Kidney epithelial cell (primary cell): ENCODE measurements at regions not wholly inside any gene's neighbourhood (a gene's known extent, or its start where the extent isn't known, plus 50 kb on each side); places are given as distances from the start of the nearest gene placed in this dataset.

ENCODE experiments used
- DNase-seq: peaks from one replicate; pipeline ENCODE4 v3.0.0-alpha.2; 2010; ENCODE audit warnings: low read depth
- H3K27me3 ChIP-seq: 2 replicates; pipeline ENCODE4 v1.6.0; 2011; ENCODE audit warnings: low read length; ENCODE audit not compliant: control insufficient read depth, insufficient read depth
- H3K36me3 ChIP-seq: 2 replicates; pipeline ENCODE4 v1.5.1; 2011; ENCODE audit warnings: low read length; ENCODE audit not compliant: control insufficient read depth, insufficient read depth
- H3K4me3 ChIP-seq: 2 replicates; pipeline ENCODE4 v1.5.1; 2011; ENCODE audit warnings: low read depth, mild to moderate bottlenecking, control low read depth, low read length
- CTCF ChIP-seq: IDR thresholded peaks from 2 replicates; pipeline ENCODE4 v1.5.1; 2011; ENCODE audit warnings: mild to moderate bottlenecking, moderate library complexity, low read length, control low read depth, inconsistent platforms; ENCODE audit not compliant: insufficient read depth, poor library complexity, severe bottlenecking

DNA sequence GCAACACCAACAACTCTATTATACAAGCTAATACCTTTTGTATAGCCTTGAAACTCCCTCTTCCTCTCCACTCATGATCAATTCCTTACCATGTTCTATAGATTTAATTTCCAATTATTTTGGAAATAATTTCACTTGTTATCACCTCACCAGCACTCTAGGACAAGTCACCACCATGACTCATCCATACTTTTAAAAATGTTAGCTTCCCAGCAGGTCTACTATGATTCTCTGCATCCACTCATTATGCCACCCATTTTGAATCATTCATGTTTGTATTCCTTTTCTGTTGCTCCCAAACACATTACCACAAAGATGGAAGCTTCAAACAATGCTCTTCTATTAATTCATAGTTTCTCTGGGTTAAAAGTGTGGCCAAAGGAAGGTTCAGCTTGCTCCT, 469.6 kb downstream of the PDGFC start:
- no peak for DNase-seq
- no peak for TF ChIP-seq CTCF
- no peaks in the 10 kb centered on the region for H3K36me3 ChIP-seq
- no peak overlapping the region for H3K4me3 ChIP-seq
- no peaks in the 10 kb centered on the region for H3K27me3 ChIP-seq

- H3K36me3 ChIP-seq: no peaks in the 10 kb centered on the region
- no peaks in the 10 kb centered on the region for H3K27me3 ChIP-seq
- no peak overlapping the region for H3K4me3 ChIP-seq
- no peak for DNase-seq
- no peak for TF ChIP-seq CTCF
Observed at GRCh38 chr4:156499684-156500083, 471.9 kb downstream of the PDGFC start.

- no peaks in the 10 kb centered on the region for H3K27me3 ChIP-seq
- H3K4me3 ChIP-seq: no peak overlapping the region
- no peaks in the 10 kb centered on the region for H3K36me3 ChIP-seq
- TF ChIP-seq CTCF: no peak
- DNase-seq: no peak
Observed at GRCh38 chr4:156497486-156497885, 474.1 kb downstream of the PDGFC start.

DNA sequence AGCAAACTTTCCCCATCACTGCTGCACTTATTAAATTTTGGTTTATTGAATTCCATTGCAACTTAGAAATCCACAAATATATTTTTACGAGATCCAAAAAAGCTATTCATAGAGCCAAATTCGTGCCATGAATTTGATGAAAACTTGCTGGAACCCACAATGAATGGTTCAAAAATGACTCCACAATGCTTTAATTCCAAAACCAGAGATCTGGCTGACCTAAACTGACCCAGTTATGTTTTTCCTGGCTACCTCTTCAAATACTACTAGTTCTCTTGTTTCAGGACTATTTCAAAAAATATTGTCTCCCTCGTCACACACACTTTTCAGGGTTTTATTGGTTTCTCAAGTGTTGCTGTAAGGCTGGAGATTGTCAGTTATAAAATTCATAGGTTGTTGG, 474.8 kb downstream of the PDGFC start:
- no peak overlapping the region for H3K4me3 ChIP-seq
- H3K27me3 ChIP-seq: no peaks in the 10 kb centered on the region
- no peak for DNase-seq
- no peak for TF ChIP-seq CTCF
- no peaks in the 10 kb centered on the region for H3K36me3 ChIP-seq

DNA sequence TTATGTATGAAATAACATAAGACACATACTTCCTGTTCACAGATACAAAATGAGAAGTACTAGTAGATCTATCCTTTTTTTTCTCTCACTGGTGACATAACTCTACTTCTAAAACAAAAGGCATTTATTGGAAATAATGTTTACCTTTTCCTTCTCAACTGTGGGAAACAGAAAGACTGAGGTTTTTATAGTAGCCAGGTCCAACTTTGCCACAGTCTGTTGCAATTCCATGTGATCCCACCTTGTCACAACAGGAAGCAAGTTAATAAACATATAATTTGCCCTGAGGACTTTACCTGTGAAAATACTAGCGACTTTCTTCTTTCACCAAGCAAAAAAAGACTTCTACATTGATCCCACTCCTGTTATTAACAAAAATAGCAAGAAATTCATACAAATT, 475.8 kb downstream of the PDGFC start:
- H3K4me3 ChIP-seq: no peak overlapping the region
- H3K27me3 ChIP-seq: no peaks in the 10 kb centered on the region
- no peak for DNase-seq
- H3K36me3 ChIP-seq: no peaks in the 10 kb centered on the region
- TF ChIP-seq CTCF: no peak

DNA sequence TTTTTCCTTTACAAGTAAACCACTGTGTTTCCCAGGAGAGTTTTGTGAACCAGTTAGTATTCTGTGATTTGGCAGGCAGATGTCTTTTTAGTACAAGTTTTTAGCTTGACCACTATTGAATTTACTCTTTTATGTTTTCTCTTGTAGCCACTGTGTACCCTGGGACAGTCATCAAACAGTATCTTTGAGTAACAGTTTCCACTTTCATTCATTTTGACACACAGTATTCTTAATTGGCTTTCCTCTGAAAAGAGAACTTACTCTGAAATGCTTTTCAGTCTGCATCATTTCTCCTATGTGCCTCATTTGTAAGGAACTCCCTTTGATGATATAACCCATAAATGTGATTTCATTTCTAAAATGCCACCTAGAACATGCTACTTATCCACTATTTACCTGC, 476.5 kb downstream of the PDGFC start:
- no peak for TF ChIP-seq CTCF
- DNase-seq: no peak
- Histone ChIP-seq H3K27me3 (no peaks in the 10 kb centered on the region), H3K4me3 (no peak overlapping the region), H3K36me3 (no peaks in the 10 kb centered on the region)
